H1 (cell line): ENCODE measurements at regions not wholly inside any gene's neighbourhood (a gene's known extent, or its start where the extent isn't known, plus 50 kb on each side); places are given as distances from the start of the nearest gene placed in this dataset.

ENCODE experiments used
- CTCF ChIA-PET: fragments of 300-600 bp; sonication (Branson Sonifier 250); formaldehyde crosslinking; loops from one replicate; lab custom pipeline; 2021; ENCODE audit not compliant: partially characterized antibody; lab: Charles Lee
- POLR2A ChIA-PET: fragments of 300-600 bp; sonication (Branson Sonifier 250); formaldehyde crosslinking; loops from one replicate; lab custom pipeline; 2021; ENCODE audit warnings: inconsistent platforms; ENCODE audit not compliant: partially characterized antibody; lab: Charles Lee
- DNase-seq, 2 experiments: peaks; one replicate each; pipeline versions ENCODE4 v3.0.0 to v3.0.0-alpha.2; 2010 to 2022; ENCODE audit warnings: low spot score in 2 of 2, low read depth in 1 of 2, mixed read lengths in 1 of 2
- FAIRE-seq: peaks from 2 replicates; lab custom pipeline; 2011; peaks lifted over from hg19 to GRCh38; lab: Jason Lieb, UNC
- H2AFZ ChIP-seq: 2 replicates; pipeline ENCODE4 v1.8.1; 2012; ENCODE audit warnings: low read length, inconsistent platforms
- H2AK5ac ChIP-seq: 2 replicates; pipeline ENCODE4 v1.6.1; 2013; ENCODE audit warnings: low read depth, low read length
- H2BK120ac ChIP-seq: replicated peaks from 2 replicates; pipeline ENCODE3; 2013; ENCODE audit warnings: low read depth, low read length, inconsistent platforms
- H2BK12ac ChIP-seq: 2 replicates; pipeline ENCODE4 v1.6.1; 2013; ENCODE audit warnings: low read depth, low read length
- H2BK15ac ChIP-seq: 2 replicates; pipeline ENCODE4 v1.6.1; 2013; ENCODE audit warnings: low read length
- H2BK20ac ChIP-seq: 2 replicates; pipeline ENCODE4 v1.6.1; 2013; ENCODE audit warnings: low read length
- H2BK5ac ChIP-seq: 2 replicates; pipeline ENCODE4 v1.6.1; 2013; ENCODE audit warnings: low read depth, low read length
- H3K14ac ChIP-seq: 2 replicates; pipeline ENCODE4 v1.6.1; 2013; ENCODE audit warnings: inconsistent platforms; ENCODE audit not compliant: insufficient read length
- H3K18ac ChIP-seq: 2 replicates; pipeline ENCODE4 v1.6.1; 2013; ENCODE audit warnings: low read length; ENCODE audit errors: extremely low read depth
- H3K23ac ChIP-seq: 2 replicates; pipeline ENCODE4 v1.6.1; 2013; ENCODE audit warnings: inconsistent platforms; ENCODE audit not compliant: insufficient read length
- H3K23me2 ChIP-seq: 2 replicates; pipeline ENCODE4 v1.6.1; 2013; ENCODE audit warnings: low read depth, low read length
- H3K27ac ChIP-seq: 2 replicates; pipeline ENCODE4 v1.6.1; 2011; ENCODE audit warnings: low read depth, low read length, inconsistent platforms
- H3K27me3 ChIP-seq, 4 experiments: replicated peaks in 1 of 4; 1 replicate in 1 of 4; 2 replicates in 3 of 4; pipeline versions ENCODE4 v1.6.1 to v1.8.1; 2011 to 2013; ENCODE audit warnings: low read length in 3 of 4, mild to moderate bottlenecking in 3 of 4, inconsistent platforms in 2 of 4, mixed read lengths in 2 of 4, moderate library complexity in 1 of 4; ENCODE audit not compliant: control insufficient read depth in 3 of 4, insufficient read depth in 3 of 4; ENCODE audit errors: extremely low read depth in 1 of 4
- H3K36me3 ChIP-seq, 4 experiments: 2 replicates each; pipeline versions ENCODE4 v1.6.1 to v1.8.1; 2011 to 2013; ENCODE audit warnings: mild to moderate bottlenecking in 4 of 4, low read length in 3 of 4, moderate library complexity in 2 of 4, control low read depth in 1 of 4, inconsistent platforms in 1 of 4; ENCODE audit not compliant: insufficient read depth in 4 of 4, control insufficient read depth in 2 of 4
- H3K4ac ChIP-seq: replicated peaks from 2 replicates; pipeline ENCODE3; 2013; ENCODE audit warnings: low read length, low read depth, mixed read lengths, inconsistent platforms; ENCODE audit not compliant: insufficient read length
- H3K4me1 ChIP-seq, 4 experiments: replicated peaks in 1 of 4; 1 replicate in 1 of 4; 2 replicates in 3 of 4; pipeline versions ENCODE4 v1.6.1 to v1.8.1; 2011 to 2013; ENCODE audit warnings: low read length in 3 of 4, inconsistent platforms in 2 of 4, mixed read lengths in 1 of 4; ENCODE audit not compliant: insufficient read depth in 4 of 4, control insufficient read depth in 3 of 4
- H3K4me2 ChIP-seq, 2 experiments: 2 replicates each; pipeline versions ENCODE4 v1.6.1 to v1.8.1; 2011 to 2013; ENCODE audit warnings: low read depth in 2 of 2, low read length in 2 of 2, control low read depth in 1 of 2, inconsistent platforms in 1 of 2, mild to moderate bottlenecking in 1 of 2; ENCODE audit not compliant: insufficient read depth in 1 of 2
- H3K4me3 ChIP-seq, 4 experiments: fragments of 200-600, 300-600 bp in 1 of 4; sonication (generic), shearing (Covaris generic), sonication (Bioruptor Twin) in 1 of 4; 2 replicates each; pipeline versions ENCODE4 v1.5.1 to v1.8.1; 2011 to 2016; ENCODE audit warnings: low read length in 4 of 4, low read depth in 3 of 4, control low read depth in 2 of 4, inconsistent platforms in 2 of 4, mild to moderate bottlenecking in 2 of 4, mixed read lengths in 1 of 4, moderate library complexity in 1 of 4; ENCODE audit not compliant: insufficient read depth in 2 of 4; ENCODE audit errors: extremely low read depth in 1 of 4
- H3K56ac ChIP-seq: replicated peaks from 2 replicates; pipeline ENCODE3; 2013; ENCODE audit warnings: low read depth, mild to moderate bottlenecking, mixed read lengths, low read length, inconsistent platforms; ENCODE audit not compliant: insufficient read length
- H3K79me1 ChIP-seq: 2 replicates; pipeline ENCODE4 v1.6.1; 2013; ENCODE audit warnings: low read depth, low read length, control low read depth
- H3K79me2 ChIP-seq, 2 experiments: 2 replicates each; pipeline versions ENCODE4 v1.6.1 to v1.8.1; 2012 to 2013; ENCODE audit warnings: low read length in 2 of 2, mild to moderate bottlenecking in 2 of 2, inconsistent platforms in 1 of 2; ENCODE audit not compliant: insufficient read depth in 2 of 2, control insufficient read depth in 1 of 2
- H3K9ac ChIP-seq, 4 experiments: replicated peaks in 1 of 4; 1 replicate in 1 of 4; 2 replicates in 3 of 4; pipeline versions ENCODE4 v1.6.1 to v1.8.1; 2011 to 2013; ENCODE audit warnings: low read depth in 3 of 4, low read length in 3 of 4, control low read depth in 2 of 4, mild to moderate bottlenecking in 2 of 4, moderate library complexity in 2 of 4, inconsistent platforms in 1 of 4; ENCODE audit errors: extremely low read depth in 1 of 4
- H3K9me3 ChIP-seq, 2 experiments: 2 replicates each; pipeline versions ENCODE4 v1.6.1 to v1.8.1; 2012 to 2013; ENCODE audit warnings: mild to moderate bottlenecking in 2 of 2, moderate library complexity in 2 of 2, control low read depth in 1 of 2, inconsistent platforms in 1 of 2, low read depth in 1 of 2, low read length in 1 of 2, mixed read lengths in 1 of 2; ENCODE audit not compliant: insufficient read depth in 2 of 2
- H4K20me1 ChIP-seq, 2 experiments: replicated peaks in 1 of 2; 2 replicates each; pipeline versions ENCODE3 to v1.8.1; 2011 to 2013; ENCODE audit warnings: inconsistent platforms in 2 of 2, low read length in 2 of 2, mild to moderate bottlenecking in 1 of 2; ENCODE audit not compliant: insufficient read depth in 2 of 2, control insufficient read depth in 1 of 2
- H4K5ac ChIP-seq: 2 replicates; pipeline ENCODE4 v1.6.1; 2013; ENCODE audit warnings: low read length, low read depth, mixed read lengths, inconsistent platforms; ENCODE audit not compliant: insufficient read length
- H4K8ac ChIP-seq: 2 replicates; pipeline ENCODE4 v1.8.0; 2013; ENCODE audit warnings: mild to moderate bottlenecking, moderate library complexity, low read length, inconsistent platforms; ENCODE audit not compliant: insufficient read depth; ENCODE audit errors: extremely low read depth
- H4K91ac ChIP-seq: replicated peaks from 2 replicates; pipeline ENCODE3; 2013; ENCODE audit warnings: low read length, mixed read lengths, inconsistent platforms; ENCODE audit not compliant: insufficient read length
- ATF3 ChIP-seq: IDR thresholded peaks from 2 replicates; pipeline ENCODE4 v1.6.1; 2011; ENCODE audit warnings: low read depth, mild to moderate bottlenecking, low read length; ENCODE audit not compliant: insufficient read depth
- BCL11A ChIP-seq, 2 experiments: IDR thresholded peaks; one replicate each; pipeline ENCODE4 v1.6.1; 2011; ENCODE audit warnings: low read depth in 2 of 2, low read length in 2 of 2, mild to moderate bottlenecking in 2 of 2
- CHD1 ChIP-seq: IDR thresholded peaks from 2 replicates; pipeline ENCODE4 v1.6.1; 2012; ENCODE audit warnings: low read depth, low read length, improper control_type of control experiment
- CHD2 ChIP-seq: IDR thresholded peaks from 2 replicates; pipeline ENCODE4 v1.6.1; 2012; ENCODE audit warnings: low read length, improper control_type of control experiment
- EGR1 ChIP-seq: IDR thresholded peaks from 2 replicates; pipeline ENCODE4 v1.6.1; 2011; ENCODE audit warnings: low read depth, low read length, borderline replicate concordance
- EZH2 ChIP-seq: fragments of 200-600 bp; sonication (generic); IDR thresholded peaks from 2 replicates; pipeline ENCODE4 v1.7.1; 2012; ENCODE audit warnings: low read depth, mild to moderate bottlenecking, moderate library complexity, low read length, inconsistent platforms; ENCODE audit not compliant: severe bottlenecking
- GABPA ChIP-seq: IDR thresholded peaks from 2 replicates; pipeline ENCODE4 v1.6.1; 2011; ENCODE audit warnings: mild to moderate bottlenecking, low read length, moderate library complexity, borderline replicate concordance; ENCODE audit not compliant: insufficient read depth
- KDM1A ChIP-seq: fragments of 200-600, 300-600 bp; sonication (generic); IDR thresholded peaks from 2 replicates; pipeline ENCODE4 v1.7.1; 2016; ENCODE audit warnings: mild to moderate bottlenecking, low read length, borderline replicate concordance
- MAX ChIP-seq: IDR thresholded peaks from 2 replicates; pipeline ENCODE4 v1.6.1; 2012; ENCODE audit warnings: inconsistent platforms
- RXRA ChIP-seq: IDR thresholded peaks from 2 replicates; pipeline ENCODE4 v1.6.1; 2011; ENCODE audit warnings: low read depth, mild to moderate bottlenecking, low read length, moderate library complexity; ENCODE audit not compliant: insufficient read depth
- TBP ChIP-seq: IDR thresholded peaks from 2 replicates; pipeline ENCODE4 v1.6.1; 2011; ENCODE audit warnings: low read depth, low read length, improper control_type of control experiment
- YY1 ChIP-seq: IDR thresholded peaks from 2 replicates; pipeline ENCODE4 v1.6.1; 2011; ENCODE audit warnings: low read depth, mild to moderate bottlenecking, low read length
- ZNF274 ChIP-seq: IDR thresholded peaks from 2 replicates; pipeline ENCODE4 v1.7.0; 2012; ENCODE audit warnings: low read length, borderline replicate concordance; ENCODE audit errors: extremely low read depth
- WGBS, 2 experiments: shearing (Covaris generic) in 1 of 2; methylation state at CpG; one replicate each; pipeline versions ENCODE4 v1.1.6 to v1.1.7; 2013 to 2015; ENCODE audit warnings: low lambda C conversion rate in 2 of 2, mixed read lengths in 2 of 2, inconsistent platforms in 1 of 2, low coverage in 1 of 2, missing lambda C conversion rate in 1 of 2; ENCODE audit not compliant: insufficient replicate concordance in 2 of 2, insufficient coverage in 1 of 2, insufficient read length in 1 of 2; ENCODE audit errors: extremely low coverage in 1 of 2, missing lambda C conversion rate in 1 of 2; 5-methylcytosine and 5-hydroxymethylcytosine counted together

GRCh38 chr20:24891546-24892393, 57.3 kb upstream of the CST7 start:
- no peak overlapping the region for H2AK5ac ChIP-seq
- H3K27me3 ChIP-seq = no peaks in the 10 kb centered on the region; a peak in 1 of 7 replicates
- TF ChIP-seq KDM1A = no peak
- TF ChIP-seq GABPA = no peak
- no peak for TF ChIP-seq MAX
- TF ChIP-seq EGR1 = no peak
- no peak for TF ChIP-seq ZNF274
- TF ChIP-seq TBP = no peak
- TF ChIP-seq ATF3 = no peak
- TF ChIP-seq CHD2 = no peak
- no peak for TF ChIP-seq CHD1
- TF ChIP-seq BCL11A (IDR thresholded peaks at IDR 0.05; ENCODE audit: low read depth in 2 of 2, low read length in 2 of 2) = no peak
- TF ChIP-seq YY1 = no peak
- TF ChIP-seq EZH2 = no peak
- no peak for TF ChIP-seq RXRA

More at GRCh38 chr20:24891546-24892393, 57.3 kb upstream of the CST7 start:
- H3K4ac ChIP-seq = no peak overlapping the region
- H2BK5ac ChIP-seq = no peak overlapping the region
- 93% methylated on average over 34 of the region's 34 CpGs; no CpG with 5 or more reads in 1 of the 2 experiments for WGBS, 2 experiments
- no peaks in the 10 kb centered on the region for H4K20me1 ChIP-seq
- CTCF ChIA-PET = no interaction called here
- no peaks in the 10 kb centered on the region for H3K4me1 ChIP-seq
- H4K8ac ChIP-seq = no peak overlapping the region; the same call in 1 of the 2 replicates
- H3K36me3 ChIP-seq = no peaks in the 10 kb centered on the region
- H3K56ac ChIP-seq = no peak overlapping the region
- no peaks in the 10 kb centered on the region for H3K23me2 ChIP-seq
- DNase-seq (no peak), FAIRE-seq (no peak)
- H4K91ac ChIP-seq = no peak overlapping the region
- no peak overlapping the region for H2BK120ac ChIP-seq
- no peaks in the 10 kb centered on the region for H3K79me1 ChIP-seq
- H2AFZ ChIP-seq = no peak overlapping the region
- POLR2A ChIA-PET = no interaction called here
- no peak overlapping the region for H3K23ac ChIP-seq
- no peak overlapping the region for H3K27ac ChIP-seq
- H2BK12ac ChIP-seq = no peak overlapping the region
- H3K18ac ChIP-seq = no peak overlapping the region
- H3K9me3 ChIP-seq = peaks cover 0 to 6% of the 10 kb centered on the region in 2 experiments; a peak in 1 of 4 replicates
- H3K79me2 ChIP-seq = no peaks in the 10 kb centered on the region
- no peak overlapping the region for H4K5ac ChIP-seq
- no peak overlapping the region for H2BK15ac ChIP-seq
- no peak overlapping the region for H2BK20ac ChIP-seq
- no peak overlapping the region for H3K4me2 ChIP-seq
- H3K4me3 ChIP-seq = no peak overlapping the region
- no peak overlapping the region for H3K9ac ChIP-seq
- H3K14ac ChIP-seq = no peak overlapping the region
